ENCODE measurements at regions not wholly inside any gene's neighbourhood (a gene's known extent, or its start where the extent isn't known, plus 50 kb on each side); places are given as distances from the start of the nearest gene placed in this dataset.

- Histone ChIP-seq H3K27me3 (no peaks in the 10 kb centered on the region), H3K27ac (no peak overlapping the region), H3K36me3 (no peaks in the 10 kb centered on the region), H3K9me3 (peaks cover 0 to 2% (median 0%) of the 10 kb centered on the region in 11 donors), H3K4me3 (no peak overlapping the region), H3K4me1 (no peaks in the 10 kb centered on the region)
- ATAC-seq, result no peak
- no peak for TF ChIP-seq CTCF (IDR thresholded peaks at IDR 0.05)
- intact Hi-C loops (cut with DNase I), result no loop called here
- 82 to 89% methylated on average over 2 of the region's 2 CpGs for WGBS, 2 donors
- DNase-seq, result no peak
Observed at GRCh38 chr4:34922325-34922724, 1322.0 kb downstream of the ARAP2 start.

GRCh38 chr4:34932591-34932990 lies 1311.7 kb downstream of the ARAP2 start:
- Histone ChIP-seq H3K27ac (no peak overlapping the region), H3K36me3 (no peaks in the 10 kb centered on the region), H3K4me3 (no peak overlapping the region), H3K4me1 (no peaks in the 10 kb centered on the region), H3K27me3 (no peaks in the 10 kb centered on the region), H3K9me3 (peaks cover 0 to 10% (median 0%) of the 10 kb centered on the region in 11 donors)
- DNase-seq (no peak), ATAC-seq (no peak)
- no peak for TF ChIP-seq CTCF (IDR thresholded peaks at IDR 0.05)
- 69 to 73% methylated on average over 5 of the region's 5 CpGs for WGBS, 2 donors
- intact Hi-C loops (cut with DNase I), result no loop called here

GRCh38 chr4:34935739-34936138 lies 1308.6 kb downstream of the ARAP2 start:
- no peak for TF ChIP-seq CTCF (IDR thresholded peaks at IDR 0.05)
- Histone ChIP-seq H3K27me3 (no peaks in the 10 kb centered on the region), H3K4me3 (no peak overlapping the region), H3K9me3 (peaks cover 0 to 10% (median 0%) of the 10 kb centered on the region in 11 donors), H3K27ac (no peak overlapping the region), H3K4me1 (no peaks in the 10 kb centered on the region), H3K36me3 (no peaks in the 10 kb centered on the region)
- WGBS, 2 donors, result 30 to 61% methylated on average over 1 of the region's 1 CpG
- ATAC-seq (no peak), DNase-seq (no peak)
- intact Hi-C loops (cut with DNase I), result no loop called here

GRCh38 chr4:34939073-34939472 lies 1305.2 kb downstream of the ARAP2 start:
- no peak for ATAC-seq
- intact Hi-C loops (cut with DNase I), result no loop called here
- Histone ChIP-seq H3K27me3 (no peaks in the 10 kb centered on the region), H3K36me3 (no peaks in the 10 kb centered on the region), H3K27ac (no peak overlapping the region), H3K9me3 (peaks cover 0 to 10% (median 0%) of the 10 kb centered on the region in 11 donors), H3K4me3 (no peak overlapping the region), H3K4me1 (no peaks in the 10 kb centered on the region)
- no peak for DNase-seq
- no peak for TF ChIP-seq CTCF (IDR thresholded peaks at IDR 0.05)
- WGBS, 2 donors, result 84 to 87% methylated on average over 14 of the region's 14 CpGs
